ENCODE measurements at regions not wholly inside any gene's neighbourhood (a gene's known extent, or its start where the extent isn't known, plus 50 kb on each side); places are given as distances from the start of the nearest gene placed in this dataset.
"Not testable (repeated sequence)": the region's sequence is repeated elsewhere in the genome, so short reads cannot be mapped to it uniquely, and the experiment has no call there.

GRCh38 chr18:73520229-73520628 is 627.4 kb downstream of the FBXO15 start:
- Mint-ChIP-seq H3K9me3 (ENCODE audit: low read depth) (peaks cover 18% of the 10 kb centered on the region), H3K4me1 (ENCODE audit: low read depth) (no peaks in the 10 kb centered on the region), H3K4me3 (ENCODE audit: low read depth) (no peak overlapping the region), H3K36me3 (ENCODE audit: insufficient read depth) (peaks cover 2% of the 10 kb centered on the region), H3K27ac (no peak overlapping the region), H3K27me3 (no peaks in the 10 kb centered on the region)
- TF ChIP-seq, protein P1, sequence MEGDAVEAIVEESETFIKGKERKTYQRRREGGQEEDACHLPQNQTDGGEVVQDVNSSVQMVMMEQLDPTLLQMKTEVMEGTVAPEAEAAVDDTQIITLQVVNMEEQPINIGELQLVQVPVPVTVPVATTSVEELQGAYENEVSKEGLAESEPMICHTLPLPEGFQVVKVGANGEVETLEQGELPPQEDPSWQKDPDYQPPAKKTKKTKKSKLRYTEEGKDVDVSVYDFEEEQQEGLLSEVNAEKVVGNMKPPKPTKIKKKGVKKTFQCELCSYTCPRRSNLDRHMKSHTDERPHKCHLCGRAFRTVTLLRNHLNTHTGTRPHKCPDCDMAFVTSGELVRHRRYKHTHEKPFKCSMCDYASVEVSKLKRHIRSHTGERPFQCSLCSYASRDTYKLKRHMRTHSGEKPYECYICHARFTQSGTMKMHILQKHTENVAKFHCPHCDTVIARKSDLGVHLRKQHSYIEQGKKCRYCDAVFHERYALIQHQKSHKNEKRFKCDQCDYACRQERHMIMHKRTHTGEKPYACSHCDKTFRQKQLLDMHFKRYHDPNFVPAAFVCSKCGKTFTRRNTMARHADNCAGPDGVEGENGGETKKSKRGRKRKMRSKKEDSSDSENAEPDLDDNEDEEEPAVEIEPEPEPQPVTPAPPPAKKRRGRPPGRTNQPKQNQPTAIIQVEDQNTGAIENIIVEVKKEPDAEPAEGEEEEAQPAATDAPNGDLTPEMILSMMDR (IDR thresholded peaks at IDR 0.05; ENCODE audit: unreplicated experiment): peak; percentile 34
- DNase-seq (ENCODE audit: low spot score, unreplicated experiment): no peak

DNA sequence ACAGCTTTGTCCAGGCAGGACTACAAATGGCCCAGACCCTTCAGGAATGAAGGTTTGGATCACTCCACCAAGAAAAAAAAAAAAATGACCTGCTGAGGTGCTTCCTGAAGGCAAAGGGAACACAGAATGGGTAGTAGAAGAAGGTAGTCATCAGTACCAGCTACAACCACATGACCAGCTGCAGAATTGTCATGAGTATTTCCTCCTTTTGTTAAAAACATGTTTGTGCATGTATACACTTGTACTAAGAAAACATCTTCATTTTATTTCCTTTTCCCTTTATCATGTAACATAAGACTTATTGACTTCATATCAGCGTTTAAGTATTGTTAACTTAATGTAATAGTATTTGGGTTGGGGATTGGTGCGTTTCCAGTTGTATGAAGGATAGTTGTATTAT is 631.6 kb downstream of the FBXO15 start:
- H3K27me3 Mint-ChIP-seq; H3K27ac Mint-ChIP-seq; H3K36me3 Mint-ChIP-seq (ENCODE audit: insufficient read depth); DNase-seq (ENCODE audit: low spot score, unreplicated experiment); H3K4me1 Mint-ChIP-seq (ENCODE audit: low read depth); H3K4me3 Mint-ChIP-seq (ENCODE audit: low read depth): not testable (repeated sequence)
- H3K9me3 Mint-ChIP-seq (ENCODE audit: low read depth): peaks cover 18% of the 10 kb centered on the region

DNA sequence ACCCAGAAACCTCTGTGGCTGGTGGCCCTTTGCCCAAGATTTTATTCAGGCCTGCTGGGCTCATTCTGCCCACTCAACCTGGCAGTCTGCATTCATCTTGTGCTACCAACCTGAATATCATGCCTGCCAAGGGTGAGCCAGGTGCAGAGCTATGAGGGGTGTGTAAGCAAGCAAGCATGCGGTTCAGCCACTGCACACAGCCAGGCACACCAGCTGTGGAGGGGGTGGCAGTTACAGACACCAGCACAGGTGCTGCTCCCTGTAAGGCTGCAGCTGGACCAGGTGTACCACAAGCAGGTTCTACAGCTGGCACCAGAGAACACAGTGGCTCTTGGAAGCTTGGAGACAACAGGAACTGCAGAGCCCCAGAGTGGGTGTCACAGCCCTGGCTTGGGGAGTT is 633.2 kb downstream of the FBXO15 start:
- no peaks in the 10 kb centered on the region for H3K36me3 Mint-ChIP-seq (ENCODE audit: insufficient read depth)
- no peaks in the 10 kb centered on the region for H3K4me1 Mint-ChIP-seq (ENCODE audit: low read depth)
- H3K27ac Mint-ChIP-seq: no peak overlapping the region
- no peak overlapping the region for H3K4me3 Mint-ChIP-seq (ENCODE audit: low read depth)
- peaks cover 9% of the 10 kb centered on the region for H3K9me3 Mint-ChIP-seq (ENCODE audit: low read depth)
- no peak for DNase-seq (ENCODE audit: low spot score, unreplicated experiment)
- TF ChIP-seq, protein P1 (IDR thresholded peaks at IDR 0.05; ENCODE audit: unreplicated experiment): no peak
- no peaks in the 10 kb centered on the region for H3K27me3 Mint-ChIP-seq

GRCh38 chr18:73511771-73512503 is 635.7 kb downstream of the FBXO15 start:
- Mint-ChIP-seq H3K27me3 (no peaks in the 10 kb centered on the region), H3K4me3 (ENCODE audit: low read depth) (no peak overlapping the region), H3K4me1 (ENCODE audit: low read depth) (no peaks in the 10 kb centered on the region), H3K9me3 (ENCODE audit: low read depth) (peaks cover 6% of the 10 kb centered on the region), H3K27ac (no peak overlapping the region), H3K36me3 (ENCODE audit: insufficient read depth) (no peaks in the 10 kb centered on the region)
- TF ChIP-seq, protein P1 (IDR thresholded peaks at IDR 0.05; ENCODE audit: unreplicated experiment): no peak
- DNase-seq (ENCODE audit: low spot score, unreplicated experiment): no peak

GRCh38 chr18:73509460-73509859 is 638.2 kb downstream of the FBXO15 start:
- H3K27ac Mint-ChIP-seq: no peak overlapping the region
- no peak overlapping the region for H3K4me3 Mint-ChIP-seq (ENCODE audit: low read depth)
- no peaks in the 10 kb centered on the region for H3K27me3 Mint-ChIP-seq
- DNase-seq (ENCODE audit: low spot score, unreplicated experiment): no peak
- peaks cover 6% of the 10 kb centered on the region for H3K4me1 Mint-ChIP-seq (ENCODE audit: low read depth)
- H3K36me3 Mint-ChIP-seq (ENCODE audit: insufficient read depth): no peaks in the 10 kb centered on the region
- no peaks in the 10 kb centered on the region for H3K9me3 Mint-ChIP-seq (ENCODE audit: low read depth)
- TF ChIP-seq, protein P1 (IDR thresholded peaks at IDR 0.05; ENCODE audit: unreplicated experiment): no peak

- Mint-ChIP-seq H3K4me3 (ENCODE audit: low read depth) (no peak overlapping the region), H3K4me1 (ENCODE audit: low read depth) (peaks cover 6% of the 10 kb centered on the region), H3K36me3 (ENCODE audit: insufficient read depth) (no peaks in the 10 kb centered on the region), H3K27me3 (no peaks in the 10 kb centered on the region), H3K9me3 (ENCODE audit: low read depth) (peaks cover 7% of the 10 kb centered on the region), H3K27ac (no peak overlapping the region)
- TF ChIP-seq, protein P1 (IDR thresholded peaks at IDR 0.05; ENCODE audit: unreplicated experiment): no peak
- no peak for DNase-seq (ENCODE audit: low spot score, unreplicated experiment)
Observed at GRCh38 chr18:73503326-73503725, 635.5 kb upstream of the NETO1 start.

Data from progenitor cell of endocrine pancreas (in vitro differentiated cells).